ENCODE measurements at regions not wholly inside any gene's neighbourhood (a gene's known extent, or its start where the extent isn't known, plus 50 kb on each side); places are given as distances from the start of the nearest gene placed in this dataset.

DNA sequence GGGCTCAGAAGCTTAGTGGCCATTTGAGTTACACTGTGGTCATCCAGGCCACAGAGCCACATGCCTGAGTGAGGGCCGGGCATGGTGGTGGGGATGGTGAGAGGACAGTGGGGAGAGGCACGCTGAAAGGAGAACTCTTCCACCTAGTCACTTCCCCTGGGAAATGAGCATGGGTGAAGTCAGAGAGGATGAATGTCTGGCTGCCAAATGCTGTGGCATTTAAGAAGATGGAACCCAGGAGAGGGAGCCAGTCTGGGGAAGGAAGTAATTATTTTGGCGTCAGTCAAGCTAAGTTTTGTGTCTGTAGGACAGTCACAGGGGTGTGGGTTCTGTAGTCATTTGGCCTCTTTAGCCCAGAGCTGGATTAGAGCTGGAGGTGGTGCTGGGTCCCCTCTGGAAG lies 86.0 kb upstream of the PODXL start:
- TF ChIP-seq POLR2AphosphoS5 (IDR thresholded peaks at IDR 0.05; ENCODE audit: borderline replicate concordance, low read depth, low read length) (no peak), EZH2 (IDR thresholded peaks at IDR 0.05) (no peak)
